Activated CD8-positive, alpha-beta memory T cell treated with anti-CD3 and anti-CD28 coated beads for 1 hour (primary cell): ENCODE measurements at regions not wholly inside any gene's neighbourhood (a gene's known extent, or its start where the extent isn't known, plus 50 kb on each side); places are given as distances from the start of the nearest gene placed in this dataset.
"Not testable (repeated sequence)": the region's sequence is repeated elsewhere in the genome, so short reads cannot be mapped to it uniquely, and the experiment has no call there.

Experiments used
- DNase-seq, 2 donors: peaks; one replicate each; pipeline ENCODE4 v3.0.0-alpha.2; 2020; ENCODE audit warnings: low read depth in 1 of 2; ENCODE audit errors: extremely low read depth in 1 of 2

DNA sequence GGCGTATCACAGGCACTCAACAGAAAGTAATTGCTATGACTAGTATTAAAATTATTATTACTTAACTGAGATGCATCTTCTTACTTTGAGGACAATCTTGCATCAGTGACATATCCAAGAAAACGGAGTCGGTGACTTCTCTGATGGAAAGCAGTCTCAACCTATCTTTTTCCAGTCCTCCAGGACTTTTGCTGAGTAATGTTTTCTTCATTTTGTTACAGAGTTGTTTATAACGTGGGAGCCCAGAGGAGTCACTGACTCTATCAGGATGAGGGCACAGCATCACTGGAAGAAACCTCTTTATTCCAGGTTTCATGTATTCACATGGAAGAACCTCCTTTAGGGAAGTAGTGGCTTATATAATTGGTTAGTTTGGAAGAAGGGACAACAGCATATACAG is 51.5 kb upstream of the MELK start:
- DNase-seq: no peak

DNA sequence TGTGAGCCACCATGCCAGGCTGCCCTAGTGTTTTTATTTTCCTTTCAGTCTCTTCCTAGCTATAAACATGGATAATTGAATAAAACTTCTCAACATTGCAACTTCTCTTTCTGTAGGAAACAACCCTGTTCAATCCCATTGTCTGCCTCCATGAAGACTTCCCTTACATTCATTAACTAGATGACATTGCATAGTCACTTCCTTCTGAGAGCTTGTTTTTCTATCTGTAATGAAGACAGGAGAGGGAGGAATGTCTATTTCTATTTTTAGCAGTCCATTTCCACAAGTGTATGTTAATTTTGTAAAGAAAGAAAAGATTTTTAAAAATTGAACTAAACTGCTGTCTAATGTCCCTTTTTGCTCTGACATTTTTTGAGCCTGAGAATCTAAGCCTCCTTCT is 55.6 kb upstream of the MELK start:
- DNase-seq: no peak

DNA sequence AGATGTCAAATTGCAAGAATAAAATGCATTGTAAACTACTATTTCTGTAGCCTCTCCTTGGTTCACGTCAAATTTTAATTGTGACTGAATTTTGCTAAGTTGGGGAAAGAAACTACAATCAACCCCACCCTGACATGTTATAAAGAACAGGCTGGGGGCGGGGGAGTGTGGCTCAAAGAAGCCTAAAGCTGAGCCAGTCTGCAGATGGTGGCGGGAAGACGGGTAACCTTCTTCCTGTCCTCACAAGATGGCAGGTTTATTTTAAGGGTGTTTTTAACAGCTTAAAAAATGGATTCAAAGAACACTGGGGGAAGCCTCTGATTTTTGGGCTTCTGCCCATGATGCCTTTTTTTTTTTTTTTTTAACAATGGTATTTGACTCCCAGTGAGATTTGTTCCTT is 68.5 kb upstream of the MELK start:
- no peak for DNase-seq

DNA sequence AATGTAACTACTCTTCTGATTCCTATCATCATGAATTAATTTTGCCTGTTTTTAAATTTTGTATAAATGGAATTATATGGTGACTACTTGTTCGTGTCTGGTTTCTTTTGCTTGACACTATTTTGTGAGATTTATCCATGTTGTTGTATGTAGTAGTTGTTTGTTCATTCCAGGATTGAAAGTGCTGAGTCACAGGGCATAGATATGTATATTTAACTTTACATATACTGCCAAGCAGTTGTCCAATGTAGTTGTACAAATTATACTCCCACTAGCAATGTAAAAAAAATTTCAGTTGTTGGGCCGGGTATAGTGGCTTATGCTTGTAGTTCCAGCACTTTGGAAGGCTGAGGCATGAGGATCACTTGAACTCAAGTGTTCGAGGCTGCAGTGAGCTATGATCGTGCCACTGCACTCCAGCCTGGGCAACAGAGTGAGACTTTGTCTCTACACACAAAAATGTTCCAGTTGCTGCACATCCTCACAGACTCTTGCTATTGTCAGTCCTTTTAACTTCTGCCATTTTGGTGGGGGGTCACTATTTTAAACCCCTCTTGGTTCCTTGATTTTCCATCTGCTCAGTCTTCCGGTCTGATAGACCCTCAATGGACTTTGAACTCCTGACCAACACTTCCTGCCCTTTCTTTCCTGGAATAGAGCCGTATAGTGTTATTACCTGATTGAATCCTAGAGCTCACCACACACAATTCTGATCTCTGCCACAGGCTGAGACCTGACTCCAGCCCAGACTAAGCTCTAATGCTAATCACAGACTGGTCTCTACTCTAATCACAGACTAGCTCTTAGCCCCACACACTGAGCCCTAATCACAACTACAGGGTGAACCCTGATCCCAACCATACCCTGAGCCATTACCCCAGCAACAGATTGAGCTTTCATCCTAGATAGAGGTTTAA is 69.3 kb upstream of the MELK start:
- DNase-seq: no peak

DNA sequence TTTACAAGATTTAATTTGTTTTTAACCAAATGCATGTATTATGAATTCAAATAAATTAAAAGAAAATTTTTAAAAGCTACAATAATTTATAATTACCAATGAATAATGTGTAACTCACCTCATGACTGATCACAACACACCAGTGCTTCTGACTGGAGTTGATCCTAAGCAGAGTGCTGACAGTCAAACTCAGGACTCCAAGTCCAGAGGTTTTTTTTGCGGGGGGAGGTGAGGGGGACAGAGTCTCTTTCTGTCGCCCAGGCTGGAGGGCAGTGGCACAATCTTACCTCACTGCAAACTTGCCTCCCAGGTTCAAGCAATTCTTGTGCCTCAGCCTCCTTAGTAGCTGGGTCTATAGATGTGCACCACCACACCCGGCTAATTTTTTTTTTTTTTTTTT is 71.0 kb upstream of the MELK start:
- no peak for DNase-seq

DNA sequence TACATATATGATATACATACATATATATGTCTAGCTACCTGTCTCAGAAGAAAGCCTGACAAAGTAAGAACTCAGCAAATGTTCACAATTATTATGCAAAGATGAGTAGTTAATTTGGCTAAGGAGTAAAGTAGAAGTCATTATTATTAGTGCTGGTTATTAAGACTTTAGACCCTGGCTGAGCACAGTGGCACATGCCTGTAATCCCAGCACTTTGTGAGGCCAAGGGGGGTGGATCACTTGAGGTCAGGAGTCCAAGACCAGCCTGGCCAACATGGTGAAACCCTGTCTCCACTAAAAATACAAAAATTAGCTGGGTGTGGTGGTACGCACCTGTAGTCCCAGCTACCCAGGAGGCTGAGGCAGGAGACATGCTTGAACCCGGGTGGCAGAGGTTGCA is 71.8 kb upstream of the MELK start:
- not testable (repeated sequence) for DNase-seq

DNA sequence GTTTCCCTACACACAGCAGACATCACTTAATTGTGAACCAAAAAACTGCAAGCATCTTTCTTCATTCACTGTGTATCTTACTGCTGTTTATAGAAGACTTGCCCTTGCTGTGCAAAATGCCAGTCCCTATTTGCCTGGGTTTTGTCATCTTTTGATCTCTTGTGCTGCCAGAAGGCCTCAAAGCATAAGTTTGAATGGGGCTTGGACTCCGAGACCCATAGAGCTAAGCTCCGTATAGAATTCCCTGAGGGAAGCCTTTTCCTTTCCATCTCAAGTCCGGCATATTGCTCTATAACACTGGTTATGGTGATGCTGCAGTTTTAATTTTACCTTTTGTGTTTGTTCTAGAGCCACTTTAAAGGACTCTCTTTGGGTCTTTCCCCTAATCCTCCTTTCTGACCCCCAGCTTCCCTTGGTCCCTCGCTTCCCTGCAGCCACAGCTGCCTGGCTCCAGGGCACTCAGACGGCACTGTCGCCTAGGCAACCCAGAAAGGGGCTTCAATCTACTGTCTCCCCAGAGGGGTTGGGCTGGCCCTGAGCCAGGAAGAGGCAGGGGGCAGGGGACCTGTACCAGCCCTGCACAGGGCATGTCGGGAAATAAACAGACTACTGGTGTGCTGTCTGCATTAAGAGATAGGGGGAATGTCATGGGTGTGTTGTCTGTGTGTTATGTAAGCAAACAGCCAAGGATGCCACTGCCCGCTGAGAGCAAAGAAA is 73.4 kb upstream of the MELK start:
- DNase-seq: no peak

DNA sequence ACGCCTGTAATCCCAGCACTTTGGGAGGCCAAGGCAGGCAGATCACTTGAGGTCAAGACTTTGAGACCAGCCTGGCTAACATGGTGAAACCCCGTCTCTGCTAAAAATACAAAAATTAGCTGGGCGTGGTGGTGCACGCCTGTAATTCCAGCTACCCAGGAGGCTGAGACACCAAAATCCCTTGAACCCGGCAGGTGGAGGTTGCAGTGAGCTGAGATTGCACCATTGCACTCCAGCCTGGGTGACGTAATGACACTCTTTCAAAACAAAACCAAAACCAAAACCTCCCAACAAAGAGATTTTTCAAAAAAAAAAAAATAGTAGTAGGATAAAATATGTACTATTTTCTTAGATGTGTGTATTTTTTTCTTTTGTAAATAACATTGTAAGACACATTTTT is 79.1 kb upstream of the MELK start:
- DNase-seq: not testable (repeated sequence)

DNA sequence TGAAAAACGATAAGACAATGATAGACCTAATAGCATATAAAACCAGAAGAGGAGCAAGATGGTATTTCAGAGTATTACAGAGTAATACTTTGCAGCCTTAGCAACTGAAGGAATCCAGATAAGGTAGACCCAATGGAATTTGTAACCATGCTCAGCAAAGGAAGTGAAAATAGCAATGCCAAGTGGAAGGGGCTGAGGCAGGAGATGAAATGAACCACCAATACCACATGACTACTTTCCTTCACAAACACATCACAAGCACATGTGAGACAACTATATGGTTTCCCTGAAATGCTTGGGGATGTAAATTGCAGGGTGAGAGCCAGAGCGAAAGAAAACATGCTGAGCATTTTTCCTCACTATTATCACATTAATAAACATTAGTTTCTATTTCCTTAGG is 79.8 kb upstream of the MELK start:
- no peak for DNase-seq

DNA sequence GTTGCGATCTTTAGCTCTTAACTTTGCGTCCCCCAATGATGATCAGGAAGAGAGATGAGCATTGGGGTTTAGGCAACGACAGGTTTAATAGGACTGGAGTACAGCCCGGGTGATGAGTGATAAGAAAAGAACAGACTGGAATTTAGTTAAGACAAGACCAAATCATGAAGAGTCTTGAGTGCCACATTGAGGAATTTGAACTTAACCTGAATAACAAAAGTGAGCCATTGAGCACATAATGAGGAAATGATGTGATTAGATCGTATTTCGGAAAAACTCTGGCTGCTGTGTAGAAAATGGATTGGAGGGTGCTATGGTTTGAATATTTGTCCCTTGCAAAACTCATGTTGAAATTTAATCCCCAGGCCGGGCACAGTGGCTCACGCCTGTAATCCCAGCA is 83.2 kb upstream of the MELK start:
- DNase-seq: no peak

DNA sequence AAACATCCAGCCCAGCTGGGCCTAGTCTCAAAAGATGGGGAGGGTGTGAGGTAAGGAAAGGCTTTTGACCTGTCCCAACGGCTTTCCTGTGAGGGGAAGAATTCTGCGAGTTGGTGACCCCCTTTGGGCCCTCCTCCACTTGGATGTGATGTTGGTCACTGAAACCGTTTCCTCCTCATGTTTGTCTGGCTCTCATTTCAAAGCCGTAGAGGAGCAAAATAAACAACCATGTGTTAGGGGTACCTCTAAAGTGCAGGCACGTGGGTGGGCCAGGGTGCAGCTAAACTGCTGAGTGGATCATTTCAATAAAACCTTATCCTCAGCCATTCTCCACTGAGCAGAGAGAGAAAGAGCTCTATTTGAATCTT is 84.3 kb upstream of the MELK start:
- peak in 1 of 2 donors; percentile 5 for DNase-seq

DNA sequence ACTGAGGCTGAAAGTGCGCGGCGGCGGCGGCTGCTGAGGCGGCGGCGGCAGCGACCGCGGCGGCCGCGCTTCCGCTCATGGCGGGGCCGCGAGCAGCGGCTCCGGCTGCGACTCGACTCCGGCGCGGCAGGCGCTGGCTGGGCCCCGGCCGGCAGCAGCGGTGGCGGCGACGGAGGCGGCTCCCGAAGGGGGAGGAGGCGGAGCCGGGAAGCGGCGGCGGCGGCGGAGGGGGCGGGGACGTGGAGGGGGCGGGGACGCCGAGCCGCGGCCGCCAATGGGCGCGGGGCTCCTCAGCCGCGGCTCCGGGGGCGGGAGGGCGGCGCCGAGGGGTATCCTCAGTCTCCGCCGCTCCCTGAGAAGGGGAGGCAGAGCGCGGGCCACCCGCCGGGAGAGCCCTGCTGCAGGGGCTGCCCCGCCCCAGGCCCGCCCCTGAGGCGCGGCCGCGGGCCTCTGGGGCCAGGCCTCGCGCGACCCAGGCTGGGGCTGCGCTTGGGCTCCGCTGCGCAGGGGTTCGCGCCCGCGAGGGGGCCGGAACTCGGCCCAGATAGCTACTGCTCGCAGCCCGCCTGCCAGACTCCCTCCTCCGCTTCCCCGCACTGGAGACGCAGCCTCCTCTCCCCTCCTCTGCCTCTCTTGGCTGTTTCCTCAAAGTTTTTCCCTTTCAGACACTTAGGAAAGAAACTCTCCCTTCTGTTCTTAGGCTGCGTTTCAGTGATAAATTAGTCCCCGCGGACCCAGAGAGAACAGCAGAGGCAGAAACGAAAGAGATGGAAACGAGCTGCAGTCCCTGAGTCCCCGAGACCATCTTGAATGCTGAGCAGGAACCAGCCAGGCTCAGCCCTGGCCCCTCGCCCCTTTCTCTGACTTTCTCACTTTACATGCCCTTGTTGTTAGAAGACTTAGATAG is 85.0 kb upstream of the MELK start:
- DNase-seq: peak; percentile 73 to 85

DNA sequence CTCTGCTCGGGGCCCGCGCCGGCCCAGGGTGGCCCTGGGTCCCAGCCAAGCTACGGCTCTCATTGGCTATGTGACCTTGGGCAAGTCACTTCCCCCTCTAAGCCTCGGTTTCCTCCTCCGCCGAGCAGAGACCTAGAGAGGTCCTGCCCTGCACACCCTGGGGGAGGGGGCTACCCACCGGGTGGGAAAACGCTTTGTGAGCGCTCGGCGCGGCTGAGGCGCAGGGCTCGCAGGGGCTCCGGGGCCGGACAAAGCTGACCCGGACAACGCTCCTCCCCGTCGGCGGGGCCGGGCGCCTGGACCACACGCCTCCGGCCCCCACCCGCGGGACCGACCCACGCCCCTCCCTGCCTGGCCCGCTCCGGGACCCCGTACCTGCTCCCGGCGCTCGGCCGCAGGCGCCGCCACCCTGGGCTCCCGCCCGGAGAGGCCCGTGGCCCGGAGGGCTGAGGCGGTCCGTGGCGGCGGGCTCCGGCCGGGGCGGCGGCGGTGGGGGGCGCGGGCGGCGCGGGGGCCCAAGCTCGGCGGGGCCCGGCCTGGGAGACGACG is 85.7 kb upstream of the MELK start:
- DNase-seq: peak in 1 of 2 donors; percentile 17

DNA sequence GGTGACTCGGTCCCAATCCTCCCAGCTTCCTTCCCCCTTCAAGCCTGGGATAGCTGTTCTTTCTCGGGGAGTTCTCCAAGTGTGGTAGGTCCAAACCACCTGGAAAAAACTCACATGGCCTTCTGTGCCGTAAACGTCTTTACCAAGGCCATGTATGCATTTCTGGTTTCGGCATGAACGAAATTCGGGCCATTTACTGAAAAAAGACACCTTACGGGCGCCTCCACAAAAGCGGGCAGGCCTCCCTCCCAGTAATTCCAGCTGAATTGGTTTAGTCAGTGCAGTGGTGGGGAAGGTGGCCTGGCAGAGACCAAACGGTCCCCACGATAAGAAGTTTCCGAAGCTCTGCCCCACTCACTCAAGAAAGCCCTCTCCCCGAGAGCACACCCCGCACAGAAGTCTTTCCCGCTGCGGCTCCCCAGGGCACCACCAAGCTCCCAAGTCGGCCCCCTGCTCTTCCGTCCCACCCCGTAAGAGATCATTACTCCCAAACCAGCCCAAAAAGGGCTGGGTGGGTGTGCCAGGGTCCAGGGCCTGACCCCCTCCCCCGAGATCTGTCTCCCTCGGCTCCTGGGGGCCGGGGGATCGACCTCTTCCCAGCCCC is 86.3 kb upstream of the MELK start:
- no peak for DNase-seq

DNA sequence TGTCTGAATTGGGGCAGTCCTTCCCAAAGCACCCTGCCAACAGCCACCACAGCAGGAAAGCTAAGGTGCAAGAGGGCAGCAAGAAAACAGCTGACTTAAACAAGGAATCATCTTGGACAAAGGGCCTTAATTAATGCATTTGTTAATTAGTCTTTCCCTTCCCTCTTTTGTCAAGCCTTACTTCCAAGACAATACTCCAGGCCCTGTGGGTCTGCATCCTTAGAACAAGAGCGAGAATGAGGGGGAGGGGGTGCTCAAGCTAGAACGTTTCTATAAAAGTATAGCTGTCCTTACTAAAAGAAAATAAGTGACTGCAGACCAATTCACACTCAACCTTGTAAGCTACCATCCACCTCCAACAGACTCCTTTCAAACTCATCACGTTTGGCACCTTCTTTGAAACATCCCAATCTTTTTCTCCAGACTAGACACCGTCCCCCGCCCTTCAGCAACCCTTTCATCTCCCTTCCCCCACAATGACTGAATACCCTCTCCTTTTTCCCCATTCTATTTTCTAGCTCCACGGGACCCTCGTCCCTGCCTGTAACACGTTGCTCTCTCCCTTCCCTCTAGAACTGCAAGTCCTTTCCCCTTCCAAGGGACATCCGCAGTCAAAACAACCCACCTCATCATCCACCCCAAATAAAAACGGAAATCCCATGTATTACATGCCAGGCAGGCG is 85.7 kb upstream of the RNF38 start:
- no peak for DNase-seq

DNA sequence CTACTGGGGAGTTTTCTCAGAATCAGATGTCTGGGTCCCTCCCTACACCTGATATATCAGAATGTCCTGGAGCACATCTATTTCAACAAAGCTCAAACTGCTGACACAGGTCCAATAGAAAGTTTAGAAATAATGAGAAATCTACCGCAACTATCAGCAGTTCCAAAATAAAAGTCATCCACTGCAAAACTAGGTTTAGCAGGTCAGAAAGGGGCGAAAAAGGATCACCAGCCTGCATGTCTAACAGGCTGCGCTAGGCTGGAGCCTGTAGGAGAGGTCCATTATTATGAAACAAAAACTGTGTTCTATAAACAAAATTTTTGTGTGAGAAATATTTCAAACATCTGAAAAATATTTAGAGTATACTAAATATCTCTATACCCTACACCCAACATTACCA is 84.1 kb upstream of the RNF38 start:
- DNase-seq: no peak

DNA sequence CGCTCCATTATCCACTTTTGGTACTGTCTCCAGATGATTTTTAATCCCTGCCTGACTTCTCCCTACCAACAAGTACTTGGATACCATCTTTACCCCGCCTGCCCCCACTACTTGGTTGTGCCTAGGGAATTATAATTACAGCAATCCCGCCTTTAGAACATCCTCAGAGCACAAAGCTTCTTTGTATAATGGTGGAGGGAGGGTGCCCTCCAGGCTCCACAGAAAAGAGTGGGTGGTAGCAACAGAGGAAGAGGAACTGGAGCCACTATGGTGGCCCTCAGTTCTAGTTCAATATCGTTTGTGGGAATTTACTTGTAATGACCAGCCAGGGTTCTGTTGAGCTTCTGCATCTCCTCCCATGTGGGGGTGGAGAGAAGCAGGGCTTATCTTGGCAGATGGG is 79.0 kb upstream of the RNF38 start:
- no peak for DNase-seq

DNA sequence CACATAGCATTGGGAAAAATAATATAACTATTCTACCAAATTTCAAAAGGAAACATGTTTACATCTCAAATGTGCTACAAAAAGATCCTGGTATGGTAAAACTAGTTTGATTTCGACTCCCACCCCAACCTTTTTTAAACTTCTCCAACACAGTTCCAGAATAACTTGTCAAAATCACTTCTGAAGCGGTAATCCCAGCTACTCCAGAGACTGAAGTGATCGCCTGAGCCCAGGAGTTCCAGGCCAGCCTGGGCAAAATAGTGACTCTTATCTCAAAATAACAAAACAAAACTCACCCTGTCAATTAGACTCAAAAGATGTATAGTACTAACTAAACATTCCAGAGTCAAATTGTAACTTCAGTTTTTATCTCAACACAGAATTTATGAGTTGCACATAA is 71.3 kb upstream of the RNF38 start:
- DNase-seq: no peak

DNA sequence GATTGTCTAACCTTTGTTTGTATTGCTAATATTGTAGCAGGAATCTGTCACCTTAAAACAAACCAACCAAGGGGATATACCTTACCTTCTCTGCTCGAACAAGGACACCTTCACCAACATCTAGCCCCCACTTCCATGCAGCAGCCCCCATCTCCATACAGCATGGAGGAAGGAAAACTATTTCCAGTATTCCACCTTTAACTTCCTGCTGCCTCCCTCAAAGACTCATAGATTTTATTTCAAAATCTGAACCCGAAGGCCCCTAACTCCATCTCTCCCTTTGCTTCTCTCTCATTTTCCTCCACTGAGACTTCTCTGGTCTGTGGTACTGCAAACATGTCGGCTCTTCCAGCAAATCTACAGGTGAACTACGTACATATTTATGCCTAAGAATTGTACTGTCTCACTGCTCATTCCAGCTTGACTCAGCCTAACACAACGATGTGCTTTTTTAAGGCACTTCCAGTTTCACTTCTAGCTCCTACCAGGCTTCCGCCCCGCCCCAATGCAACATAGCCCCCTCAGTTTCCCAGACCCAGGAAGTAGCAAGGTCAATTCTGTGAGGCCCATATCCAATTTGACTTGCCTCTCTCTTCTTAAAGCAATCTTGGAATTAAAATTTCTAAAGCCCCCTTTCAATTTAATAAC is 70.7 kb upstream of the RNF38 start:
- DNase-seq: peak in 1 of 2 donors; percentile 33

DNA sequence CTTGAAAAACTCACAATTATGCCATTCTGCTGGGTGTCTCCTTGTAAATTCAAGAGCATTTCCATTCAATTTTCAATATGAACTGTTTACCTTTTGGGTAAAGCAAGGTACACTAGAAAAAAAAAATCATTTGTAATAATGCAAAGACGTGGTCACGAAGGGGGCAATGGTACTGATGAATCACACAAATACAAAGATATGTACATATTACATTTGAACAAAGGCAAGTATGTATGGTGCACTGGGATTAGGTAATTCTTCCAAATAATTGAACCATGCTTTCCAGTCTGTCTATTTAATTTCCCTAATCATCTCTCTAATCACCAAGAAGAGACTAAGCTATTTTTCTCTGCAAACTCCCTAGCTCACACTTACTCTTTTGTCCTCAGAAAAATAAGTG is 63.4 kb upstream of the RNF38 start:
- DNase-seq: no peak
